Activated T-cell treated with anti-CD3 and anti-CD28 coated beads, Interleukin-2, amount 50 U/mL, for 72 hours (primary cell): ENCODE measurements at regions not wholly inside any gene's neighbourhood (a gene's known extent, or its start where the extent isn't known, plus 50 kb on each side); places are given as distances from the start of the nearest gene placed in this dataset.
"Not testable (repeated sequence)": the region's sequence is repeated elsewhere in the genome, so short reads cannot be mapped to it uniquely, and the experiment has no call there.

Source experiments
- ATAC-seq, 2 donors: fragments of 150-1000 bp; cut with Tn5 transposase; replicated peaks in 1 of 2; 2 replicates each; pipeline ENCODE4 v1.10.0; 2021; ENCODE audit warnings: moderate library complexity in 2 of 2, mild to moderate bottlenecking in 1 of 2
- DNase-seq, 2 donors: peaks; one replicate each; pipeline ENCODE4 v3.0.0; 2021 to 2022; ENCODE audit warnings: mixed read lengths in 1 of 2
- H3K27ac Mint-ChIP-seq: one replicate; pipeline ENCODE4 v1.8.0; 2022; ENCODE audit warnings: mild to moderate bottlenecking, moderate library complexity, mixed read lengths
- H3K27me3 Mint-ChIP-seq: one replicate; pipeline ENCODE4 v1.8.0; 2022; ENCODE audit warnings: low read depth, mixed read lengths
- H3K36me3 Mint-ChIP-seq, 2 donors: one replicate each; pipeline ENCODE4 v1.8.0; 2022; ENCODE audit warnings: mixed read lengths in 2 of 2, mild to moderate bottlenecking in 1 of 2; ENCODE audit not compliant: insufficient read depth in 2 of 2
- H3K4me1 Mint-ChIP-seq: one replicate; pipeline ENCODE4 v1.8.0; 2022; ENCODE audit warnings: low read depth, mixed read lengths
- H3K4me3 Mint-ChIP-seq, 2 donors: one replicate each; pipeline ENCODE4 v1.8.0; 2022; ENCODE audit warnings: mild to moderate bottlenecking in 2 of 2, mixed read lengths in 2 of 2, moderate library complexity in 2 of 2
- H3K9me3 Mint-ChIP-seq, 2 donors: one replicate each; pipeline ENCODE4 v1.8.0; 2022; ENCODE audit warnings: mixed read lengths in 2 of 2

- ATAC-seq (no peak), DNase-seq (no peak)
- Mint-ChIP-seq H3K27ac (no peak overlapping the region), H3K36me3 (no peaks in the 10 kb centered on the region), H3K27me3 (no peaks in the 10 kb centered on the region), H3K4me1 (no peaks in the 10 kb centered on the region), H3K4me3 (no peak overlapping the region), H3K9me3 (peaks cover 5 to 6% of the 10 kb centered on the region in 2 donors)
Observed at GRCh38 chr3:6737630-6738029, 123.3 kb upstream of the GRM7 start.

DNA sequence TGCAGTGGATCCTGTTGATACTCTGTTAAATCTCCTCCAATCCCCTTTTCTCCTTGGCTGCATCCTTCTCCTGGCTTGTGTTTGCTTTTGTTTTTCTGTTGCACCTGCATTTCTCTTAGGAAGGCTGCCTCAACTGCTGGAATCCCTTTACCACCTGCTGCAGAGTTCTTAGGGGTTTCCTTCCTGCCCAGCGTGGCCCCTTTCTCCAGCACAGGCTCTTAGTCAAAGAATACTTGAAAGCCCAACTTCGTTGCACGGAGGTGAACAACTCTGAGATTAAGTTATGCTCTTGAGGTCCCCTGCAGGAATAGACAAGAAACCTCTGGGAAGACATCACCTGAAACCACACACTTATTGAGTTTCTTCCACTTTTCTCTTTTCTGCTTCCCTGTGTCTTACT lies 121.6 kb upstream of the GRM7 start:
- Mint-ChIP-seq H3K36me3 (no peaks in the 10 kb centered on the region), H3K27ac (no peak overlapping the region), H3K4me1 (no peaks in the 10 kb centered on the region), H3K4me3 (no peak overlapping the region), H3K9me3 (peaks cover 6 to 7% of the 10 kb centered on the region in 2 donors), H3K27me3 (no peaks in the 10 kb centered on the region)
- no peak for DNase-seq
- ATAC-seq, result no peak

GRCh38 chr3:6743067-6743720 lies 117.7 kb upstream of the GRM7 start:
- ATAC-seq (no peak), DNase-seq (no peak)
- peaks cover 0 to 1% of the 10 kb centered on the region in 2 donors for H3K36me3 Mint-ChIP-seq
- H3K9me3 Mint-ChIP-seq, result peaks cover 10 to 18% of the 10 kb centered on the region in 2 donors
- no peaks in the 10 kb centered on the region for H3K4me1 Mint-ChIP-seq
- H3K27ac Mint-ChIP-seq, result no peak overlapping the region
- H3K4me3 Mint-ChIP-seq, result no peak overlapping the region
- no peaks in the 10 kb centered on the region for H3K27me3 Mint-ChIP-seq

GRCh38 chr3:6746443-6746842 lies 114.5 kb upstream of the GRM7 start:
- no peak for DNase-seq
- ATAC-seq, result no peak
- no peak overlapping the region for H3K4me3 Mint-ChIP-seq
- peaks cover 10 to 18% of the 10 kb centered on the region in 2 donors for H3K9me3 Mint-ChIP-seq
- no peaks in the 10 kb centered on the region for H3K27me3 Mint-ChIP-seq
- no peak overlapping the region for H3K27ac Mint-ChIP-seq
- H3K36me3 Mint-ChIP-seq, result peaks cover 0 to 1% of the 10 kb centered on the region in 2 donors
- H3K4me1 Mint-ChIP-seq, result no peaks in the 10 kb centered on the region

DNA sequence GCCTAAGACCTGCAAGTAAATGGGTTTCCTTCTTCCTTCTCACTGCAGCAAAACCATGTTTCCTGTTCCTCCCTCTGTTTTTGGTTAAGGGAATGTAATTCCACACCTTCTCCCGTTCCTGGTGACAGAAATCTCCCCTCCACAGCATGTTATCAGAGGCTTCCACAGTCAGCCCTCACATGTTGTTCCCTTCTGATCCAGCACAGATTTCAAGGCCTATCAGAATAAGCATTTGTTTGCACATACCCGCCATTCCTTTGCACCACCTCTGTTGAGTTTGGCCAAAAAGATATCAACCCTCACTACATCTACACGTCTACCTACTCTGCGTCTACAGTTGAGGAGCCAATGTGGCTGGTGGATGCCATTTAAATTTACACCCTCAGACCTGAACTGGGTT lies 113.9 kb upstream of the GRM7 start:
- no peak overlapping the region for H3K4me3 Mint-ChIP-seq
- ATAC-seq, result no peak
- H3K4me1 Mint-ChIP-seq, result no peaks in the 10 kb centered on the region

GRCh38 chr3:6750782-6751181 lies 110.1 kb upstream of the GRM7 start:
- Mint-ChIP-seq H3K9me3 (peaks cover 11 to 15% of the 10 kb centered on the region in 2 donors), H3K27me3 (no peaks in the 10 kb centered on the region), H3K4me1 (no peaks in the 10 kb centered on the region), H3K36me3 (peaks cover 0 to 1% of the 10 kb centered on the region in 2 donors), H3K4me3 (no peak overlapping the region), H3K27ac (no peak overlapping the region)
- DNase-seq (no peak), ATAC-seq (no peak)

More for the DNA sequence above, 113.9 kb upstream of the GRM7 start:
- peaks cover 0 to 1% of the 10 kb centered on the region in 2 donors for H3K36me3 Mint-ChIP-seq
- peaks cover 10 to 18% of the 10 kb centered on the region in 2 donors for H3K9me3 Mint-ChIP-seq
- DNase-seq, result no peak
- H3K27me3 Mint-ChIP-seq, result no peaks in the 10 kb centered on the region
- H3K27ac Mint-ChIP-seq, result no peak overlapping the region

DNA sequence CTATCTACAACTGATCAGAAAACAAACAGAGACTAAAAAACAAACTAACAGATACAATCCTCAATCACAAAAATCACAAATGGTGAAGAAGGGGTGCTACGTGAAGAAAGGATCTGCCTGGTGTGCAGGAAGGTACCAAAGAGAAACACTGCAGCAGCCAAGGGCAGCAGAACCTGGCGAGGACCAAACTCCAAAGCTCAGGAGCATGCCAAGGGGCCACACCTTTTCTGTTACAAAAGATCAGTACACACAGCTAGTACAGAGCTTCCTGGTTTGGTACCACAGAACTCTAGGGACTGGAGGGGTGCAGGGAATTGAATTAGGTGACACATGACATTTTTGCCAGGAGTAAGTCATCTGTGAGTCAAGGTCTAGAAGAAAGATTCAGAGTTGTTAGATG lies 107.4 kb upstream of the GRM7 start:
- Mint-ChIP-seq H3K9me3 (peaks cover 3 to 7% of the 10 kb centered on the region in 2 donors), H3K4me3 (no peak overlapping the region), H3K4me1 (no peaks in the 10 kb centered on the region), H3K36me3 (no peaks in the 10 kb centered on the region), H3K27ac (no peak overlapping the region), H3K27me3 (no peaks in the 10 kb centered on the region)
- ATAC-seq (no peak), DNase-seq (no peak)

- not testable (repeated sequence) for H3K9me3 Mint-ChIP-seq, H3K4me3 Mint-ChIP-seq, H3K27me3 Mint-ChIP-seq, H3K4me1 Mint-ChIP-seq, H3K36me3 Mint-ChIP-seq, ATAC-seq, DNase-seq, H3K27ac Mint-ChIP-seq
Observed at GRCh38 chr3:6769532-6770396, 91.2 kb upstream of the GRM7 start.

- Mint-ChIP-seq H3K9me3 (peaks cover 5 to 8% of the 10 kb centered on the region in 2 donors), H3K27me3 (no peaks in the 10 kb centered on the region), H3K36me3 (no peaks in the 10 kb centered on the region), H3K27ac (no peak overlapping the region), H3K4me1 (no peaks in the 10 kb centered on the region), H3K4me3 (no peak overlapping the region)
- DNase-seq (no peak), ATAC-seq (no peak)
Observed at GRCh38 chr3:6770397-6770690, 90.6 kb upstream of the GRM7 start.

DNA sequence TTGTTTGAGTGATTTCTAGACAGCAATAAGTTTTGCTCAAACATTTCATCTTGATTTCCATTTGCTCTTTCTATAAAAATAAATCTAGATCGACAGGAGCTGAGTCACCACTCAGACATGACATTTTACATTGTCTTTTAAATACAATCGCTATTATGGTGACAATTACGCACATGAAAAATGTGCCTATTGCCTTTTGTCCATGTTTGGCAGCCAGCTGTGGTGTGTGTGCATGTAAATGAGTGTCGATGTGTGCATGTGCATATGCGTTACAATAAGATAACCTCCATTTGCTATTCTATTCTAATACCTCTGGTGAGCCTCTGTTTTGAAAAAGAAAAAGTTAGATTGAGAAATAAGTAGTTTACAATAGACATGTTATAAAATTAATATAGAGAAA lies 89.7 kb upstream of the GRM7 start:
- no peak overlapping the region for H3K4me3 Mint-ChIP-seq
- H3K36me3 Mint-ChIP-seq, result no peaks in the 10 kb centered on the region
- ATAC-seq (no peak), DNase-seq (no peak)
- H3K4me1 Mint-ChIP-seq, result no peaks in the 10 kb centered on the region
- H3K27ac Mint-ChIP-seq, result no peak overlapping the region
- no peaks in the 10 kb centered on the region for H3K27me3 Mint-ChIP-seq
- peaks cover 6 to 8% of the 10 kb centered on the region in 2 donors for H3K9me3 Mint-ChIP-seq

DNA sequence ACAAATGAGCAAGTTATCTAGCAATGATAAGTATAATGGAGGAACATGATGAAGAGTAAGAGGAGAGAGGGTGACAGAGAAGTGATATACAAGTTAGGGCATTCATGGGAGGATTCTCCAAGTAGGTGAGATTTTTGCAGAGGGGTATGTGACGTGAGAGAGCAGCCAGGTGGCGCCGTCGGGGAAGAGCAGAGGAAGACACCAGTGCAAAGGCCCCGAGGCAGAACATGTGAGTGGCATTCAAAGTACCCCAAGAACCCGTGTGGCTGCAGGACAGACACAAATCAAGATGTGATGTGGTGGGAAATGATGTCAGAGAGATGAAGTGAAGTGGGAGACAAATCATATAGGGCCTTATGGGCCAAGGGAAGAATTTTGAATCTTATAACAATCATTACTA lies 81.8 kb upstream of the GRM7 start:
- H3K4me1 Mint-ChIP-seq, result no peaks in the 10 kb centered on the region
- H3K4me3 Mint-ChIP-seq, result no peak overlapping the region
- no peaks in the 10 kb centered on the region for H3K36me3 Mint-ChIP-seq
- ATAC-seq (no peak), DNase-seq (no peak)
- H3K27ac Mint-ChIP-seq, result no peak overlapping the region
- no peaks in the 10 kb centered on the region for H3K27me3 Mint-ChIP-seq
- H3K9me3 Mint-ChIP-seq, result peaks cover 1 to 5% of the 10 kb centered on the region in 2 donors

DNA sequence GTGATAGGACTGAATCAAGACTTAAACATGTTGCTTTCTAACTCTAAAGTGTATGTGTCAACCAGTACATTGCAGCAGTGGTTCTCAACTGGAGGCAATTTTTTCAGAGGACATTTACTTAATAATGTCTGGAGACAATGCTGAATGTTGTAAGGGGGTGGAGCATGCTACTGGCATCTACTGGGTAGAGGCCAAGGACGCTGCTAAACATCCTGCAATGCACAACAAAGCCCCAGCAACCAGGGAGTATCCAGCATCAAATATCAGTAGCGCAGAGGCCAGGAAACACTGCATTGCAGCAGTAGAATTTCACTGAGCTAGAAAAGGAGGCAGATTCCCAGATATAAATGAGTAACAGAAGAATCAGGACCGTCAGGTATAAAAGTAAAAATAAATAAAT lies 79.8 kb upstream of the GRM7 start:
- H3K27me3 Mint-ChIP-seq, result no peaks in the 10 kb centered on the region
- H3K4me1 Mint-ChIP-seq, result no peaks in the 10 kb centered on the region
- H3K27ac Mint-ChIP-seq, result no peak overlapping the region
- no peaks in the 10 kb centered on the region for H3K36me3 Mint-ChIP-seq
- H3K4me3 Mint-ChIP-seq, result no peak overlapping the region
- DNase-seq (no peak), ATAC-seq (no peak)
- peaks cover 0 to 5% of the 10 kb centered on the region in 2 donors for H3K9me3 Mint-ChIP-seq

- no peak overlapping the region for H3K27ac Mint-ChIP-seq
- ATAC-seq, result no peak
- H3K4me3 Mint-ChIP-seq, result no peak overlapping the region
- no peaks in the 10 kb centered on the region for H3K36me3 Mint-ChIP-seq
- H3K9me3 Mint-ChIP-seq, result peaks cover 0 to under 1% of the 10 kb centered on the region in 2 donors
- H3K27me3 Mint-ChIP-seq, result no peaks in the 10 kb centered on the region
- no peak for DNase-seq
- no peaks in the 10 kb centered on the region for H3K4me1 Mint-ChIP-seq
Observed at GRCh38 chr3:6785726-6786125, 75.2 kb upstream of the GRM7 start.

- DNase-seq, result no peak
- Mint-ChIP-seq H3K9me3 (no peaks in the 10 kb centered on the region), H3K27ac (no peak overlapping the region), H3K4me3 (no peak overlapping the region), H3K27me3 (no peaks in the 10 kb centered on the region), H3K36me3 (no peaks in the 10 kb centered on the region), H3K4me1 (no peaks in the 10 kb centered on the region)
- no peak for ATAC-seq
Observed at GRCh38 chr3:6791161-6791560, 69.8 kb upstream of the GRM7 start.
